GM12864 (cell line): ENCODE measurements at regions not wholly inside any gene's neighbourhood (a gene's known extent, or its start where the extent isn't known, plus 50 kb on each side); places are given as distances from the start of the nearest gene placed in this dataset.
"Not testable (repeated sequence)": the region's sequence is repeated elsewhere in the genome, so short reads cannot be mapped to it uniquely, and the experiment has no call there.

Experiments
- DNase-seq: peaks from one replicate; pipeline ENCODE4 v3.0.0-alpha.2; 2011; ENCODE audit warnings: low read depth
- H3K4me3 ChIP-seq: 2 replicates; pipeline ENCODE4 v1.5.1; 2011; ENCODE audit warnings: mild to moderate bottlenecking, low read depth, low read length, control low read depth
- TF ChIP-seq, protein P1 (sequence below): IDR thresholded peaks from 2 replicates; pipeline ENCODE4 v1.5.1; 2011; ENCODE audit warnings: low read depth, mild to moderate bottlenecking, moderate library complexity, low read length, control low read depth, inconsistent platforms; ENCODE audit errors: missing control alignments

GRCh38 chr4:64642936-64643335, 233.7 kb upstream of the TECRL start:
- no peak for DNase-seq
- TF ChIP-seq, protein P1, sequence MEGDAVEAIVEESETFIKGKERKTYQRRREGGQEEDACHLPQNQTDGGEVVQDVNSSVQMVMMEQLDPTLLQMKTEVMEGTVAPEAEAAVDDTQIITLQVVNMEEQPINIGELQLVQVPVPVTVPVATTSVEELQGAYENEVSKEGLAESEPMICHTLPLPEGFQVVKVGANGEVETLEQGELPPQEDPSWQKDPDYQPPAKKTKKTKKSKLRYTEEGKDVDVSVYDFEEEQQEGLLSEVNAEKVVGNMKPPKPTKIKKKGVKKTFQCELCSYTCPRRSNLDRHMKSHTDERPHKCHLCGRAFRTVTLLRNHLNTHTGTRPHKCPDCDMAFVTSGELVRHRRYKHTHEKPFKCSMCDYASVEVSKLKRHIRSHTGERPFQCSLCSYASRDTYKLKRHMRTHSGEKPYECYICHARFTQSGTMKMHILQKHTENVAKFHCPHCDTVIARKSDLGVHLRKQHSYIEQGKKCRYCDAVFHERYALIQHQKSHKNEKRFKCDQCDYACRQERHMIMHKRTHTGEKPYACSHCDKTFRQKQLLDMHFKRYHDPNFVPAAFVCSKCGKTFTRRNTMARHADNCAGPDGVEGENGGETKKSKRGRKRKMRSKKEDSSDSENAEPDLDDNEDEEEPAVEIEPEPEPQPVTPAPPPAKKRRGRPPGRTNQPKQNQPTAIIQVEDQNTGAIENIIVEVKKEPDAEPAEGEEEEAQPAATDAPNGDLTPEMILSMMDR = no peak
- H3K4me3 ChIP-seq = no peak overlapping the region

- not testable (repeated sequence) for H3K4me3 ChIP-seq, DNase-seq
Measured at GRCh38 chr4:64640402-64640801, 231.2 kb upstream of the TECRL start.

- no peak for DNase-seq
- TF ChIP-seq, protein P1 = no peak
Measured at GRCh38 chr4:64625438-64625837, 216.2 kb upstream of the TECRL start.

DNA sequence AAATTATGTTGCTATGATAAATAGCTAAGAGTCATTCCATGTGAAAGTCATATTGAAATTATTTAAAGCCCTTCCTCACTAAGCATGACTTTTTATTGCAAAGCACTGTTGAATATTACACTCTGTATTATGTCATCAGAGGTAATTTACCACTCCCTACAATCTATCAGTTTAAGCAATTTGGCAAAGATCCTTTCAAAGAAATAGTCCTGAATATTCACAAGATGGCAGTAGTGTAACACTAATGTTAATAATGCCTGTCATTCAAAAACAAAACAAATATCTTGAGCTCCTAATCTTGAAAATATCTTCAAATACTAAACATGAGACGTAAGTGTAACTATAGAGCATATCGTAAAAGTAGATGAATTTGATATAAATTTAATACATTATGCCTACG, 208.6 kb upstream of the TECRL start:
- H3K4me3 ChIP-seq = no peak overlapping the region
- no peak for DNase-seq
- TF ChIP-seq, protein P1 = no peak

More at GRCh38 chr4:64625438-64625837, 216.2 kb upstream of the TECRL start:
- no peak overlapping the region for H3K4me3 ChIP-seq

GRCh38 chr4:64614276-64614675, 205.0 kb upstream of the TECRL start:
- H3K4me3 ChIP-seq = no peak overlapping the region

GRCh38 chr4:64613046-64613445, 203.8 kb upstream of the TECRL start:
- H3K4me3 ChIP-seq = no peak overlapping the region
- no peak for DNase-seq
- TF ChIP-seq, protein P1 = no peak

More at GRCh38 chr4:64614276-64614675, 205.0 kb upstream of the TECRL start:
- no peak for DNase-seq
- TF ChIP-seq, protein P1 = no peak

DNA sequence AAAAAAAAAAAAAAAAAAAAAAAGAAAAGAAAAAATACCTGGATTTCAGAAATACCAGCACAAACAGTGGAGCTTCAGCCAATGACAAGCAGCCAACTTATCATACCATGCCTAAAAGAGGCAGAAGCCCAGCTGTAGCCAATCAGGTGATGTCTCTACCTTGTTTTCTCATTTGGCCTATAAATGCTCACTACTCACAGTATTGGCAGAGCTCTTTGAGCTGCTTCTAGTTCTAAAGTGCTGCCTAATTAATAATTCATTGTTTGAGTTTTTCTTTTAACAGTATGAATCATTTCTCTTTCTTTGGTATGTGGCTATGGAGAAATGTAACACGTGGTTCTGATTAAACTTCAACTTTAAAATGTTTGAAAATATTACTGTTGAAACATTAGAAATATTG, 188.8 kb upstream of the TECRL start:
- TF ChIP-seq, protein P1 = no peak
- no peak overlapping the region for H3K4me3 ChIP-seq
- no peak for DNase-seq

- TF ChIP-seq, protein P1 = no peak
- DNase-seq = no peak
- no peak overlapping the region for H3K4me3 ChIP-seq
Measured at GRCh38 chr4:64594723-64595122, 185.5 kb upstream of the TECRL start.
